8988T (cell line): ENCODE measurements at regions not wholly inside any gene's neighbourhood (a gene's known extent, or its start where the extent isn't known, plus 50 kb on each side); places are given as distances from the start of the nearest gene placed in this dataset.

Experiments used
- DNase-seq: peaks from one replicate; pipeline ENCODE4 v3.0.0; 2011

DNA sequence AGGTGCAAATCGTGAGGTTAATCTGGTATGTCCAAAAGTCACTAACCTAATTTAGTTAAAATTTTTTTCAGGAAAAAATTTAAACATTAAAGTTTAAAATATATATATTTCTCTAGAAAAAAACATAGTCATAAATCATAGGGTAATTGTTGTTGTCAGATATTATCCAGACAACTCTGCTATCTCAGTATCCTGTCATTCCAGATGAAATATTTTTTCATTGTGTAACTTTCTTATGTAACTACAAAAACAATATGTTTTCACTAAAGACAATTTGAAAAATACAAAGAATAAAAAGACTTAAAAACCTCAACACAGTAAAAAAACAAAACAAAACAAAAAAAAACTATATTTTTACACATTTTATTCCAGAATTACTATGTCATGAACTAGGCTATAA, 57.6 kb downstream of the TENT5A start:
- no peak for DNase-seq

DNA sequence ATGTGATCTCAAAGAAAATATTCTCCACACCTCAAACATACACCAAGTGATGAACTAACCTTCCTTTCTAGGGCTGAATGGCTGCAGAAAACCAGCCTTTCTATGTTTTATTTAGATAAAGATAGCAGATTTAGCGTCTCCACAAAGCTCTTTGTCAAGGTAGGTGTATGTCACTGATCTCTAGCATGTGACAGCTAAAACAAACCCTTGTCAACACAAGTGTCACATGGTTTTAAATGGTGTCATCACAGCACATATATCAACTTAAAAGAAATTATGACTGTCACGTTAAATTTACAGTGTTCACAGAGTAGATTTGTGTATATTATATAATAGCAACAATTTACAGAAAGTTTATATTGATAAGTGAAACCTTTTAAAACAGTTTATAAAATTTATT, 58.3 kb downstream of the TENT5A start:
- DNase-seq = no peak

GRCh38 chr6:81693266-81693665, 59.2 kb downstream of the TENT5A start:
- no peak for DNase-seq

GRCh38 chr6:81690073-81690472, 62.4 kb downstream of the TENT5A start:
- no peak for DNase-seq

- no peak for DNase-seq
Measured at GRCh38 chr6:81689580-81689979, 62.9 kb downstream of the TENT5A start.

DNA sequence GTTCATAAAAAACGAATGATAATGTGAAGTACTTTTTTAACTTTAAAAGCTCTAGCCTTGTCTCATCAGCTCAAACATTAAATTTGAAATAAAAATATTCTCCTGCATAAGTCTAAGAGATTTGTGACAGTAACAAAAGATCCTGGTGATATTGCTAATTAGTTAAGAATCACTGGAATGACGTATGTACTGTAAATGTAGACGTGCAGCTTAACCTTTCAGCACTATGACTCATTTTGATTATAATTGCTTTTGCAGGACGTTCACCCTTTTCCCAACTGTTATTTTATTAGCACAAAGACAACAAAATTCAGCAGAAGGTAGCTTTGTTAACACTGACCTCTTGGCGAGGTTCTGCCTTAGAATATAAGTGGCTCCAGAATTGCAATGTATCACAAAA, 68.6 kb downstream of the TENT5A start:
- DNase-seq = no peak

DNA sequence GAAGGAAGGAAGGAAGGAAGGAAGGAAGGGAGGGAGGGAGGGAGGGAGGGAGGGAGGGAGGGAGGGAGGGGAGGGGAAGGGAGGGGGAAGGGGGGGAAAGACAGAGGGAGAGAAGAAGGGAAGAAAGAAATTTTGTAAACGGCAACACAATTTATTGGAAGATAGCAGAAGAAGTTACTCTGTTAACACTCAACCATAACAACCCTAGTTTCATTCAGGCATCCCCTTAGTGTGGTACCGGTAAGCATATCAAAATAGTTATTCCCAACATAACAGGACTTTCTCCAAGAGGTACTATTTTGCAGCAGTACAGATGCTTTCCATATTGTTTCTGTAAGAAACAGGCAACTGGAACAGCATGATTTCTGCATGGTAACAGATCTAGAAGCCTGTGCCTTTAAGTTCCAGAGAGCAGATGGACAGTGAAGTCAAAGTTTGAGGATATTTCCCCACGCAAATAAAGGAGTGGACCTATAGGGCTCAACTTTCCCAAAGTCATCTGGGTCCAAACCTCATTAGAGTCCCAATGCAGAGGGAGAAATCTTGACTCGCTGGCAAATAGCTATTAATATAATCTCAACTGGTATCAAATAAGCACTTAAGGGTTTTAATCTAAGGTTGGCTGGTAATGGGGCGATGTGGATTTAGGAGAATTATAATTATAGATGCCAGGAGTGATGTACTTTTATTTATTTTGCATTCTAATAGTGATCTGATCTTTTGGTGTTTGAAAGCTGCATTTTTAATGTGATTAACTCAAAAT, 69.4 kb downstream of the TENT5A start:
- no peak for DNase-seq

DNA sequence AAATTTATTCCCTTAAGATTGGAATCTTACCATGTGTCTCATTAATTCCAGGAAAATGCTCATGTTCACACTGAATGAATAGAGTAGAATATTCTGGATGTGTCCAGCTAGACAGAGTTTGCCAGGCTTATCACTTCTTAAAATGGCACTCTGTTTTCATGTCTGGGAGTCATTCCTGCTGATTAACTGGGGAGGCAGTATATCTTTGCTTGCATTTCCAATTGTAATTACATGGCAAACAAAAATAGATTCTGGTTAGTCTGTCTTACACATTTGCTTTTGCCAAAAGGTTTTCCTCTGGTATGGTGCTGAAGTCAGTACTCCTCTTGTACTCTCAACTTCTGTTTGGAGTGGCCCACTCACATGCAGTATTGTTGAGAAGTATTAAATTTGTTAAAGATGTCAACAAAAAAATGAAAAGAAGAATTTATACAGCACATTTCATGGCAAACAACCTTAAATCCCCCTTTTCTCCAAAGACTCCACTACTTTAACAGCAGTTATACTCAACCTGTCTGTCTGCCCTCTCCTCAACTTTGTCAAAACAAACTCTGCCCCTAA, 70.2 kb downstream of the TENT5A start:
- no peak for DNase-seq

DNA sequence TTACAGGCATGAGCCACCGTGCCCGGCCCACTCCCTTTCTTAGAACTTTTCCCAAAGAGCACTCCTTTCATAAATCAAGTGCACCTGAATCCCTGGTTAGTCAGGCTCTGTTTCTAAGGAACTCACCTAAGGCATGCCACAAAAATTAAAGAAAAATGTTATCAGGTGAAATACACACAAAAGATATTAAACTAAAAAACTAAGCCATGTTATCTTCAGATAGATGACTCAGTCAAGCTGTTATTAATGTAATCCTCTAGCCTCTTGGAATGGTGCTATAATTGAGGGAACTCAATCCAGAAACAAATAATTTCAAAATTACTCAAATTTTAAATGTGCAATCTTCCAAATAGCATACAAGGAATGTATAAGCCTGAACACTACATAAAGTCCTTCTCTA, 83.0 kb downstream of the TENT5A start:
- DNase-seq = no peak

DNA sequence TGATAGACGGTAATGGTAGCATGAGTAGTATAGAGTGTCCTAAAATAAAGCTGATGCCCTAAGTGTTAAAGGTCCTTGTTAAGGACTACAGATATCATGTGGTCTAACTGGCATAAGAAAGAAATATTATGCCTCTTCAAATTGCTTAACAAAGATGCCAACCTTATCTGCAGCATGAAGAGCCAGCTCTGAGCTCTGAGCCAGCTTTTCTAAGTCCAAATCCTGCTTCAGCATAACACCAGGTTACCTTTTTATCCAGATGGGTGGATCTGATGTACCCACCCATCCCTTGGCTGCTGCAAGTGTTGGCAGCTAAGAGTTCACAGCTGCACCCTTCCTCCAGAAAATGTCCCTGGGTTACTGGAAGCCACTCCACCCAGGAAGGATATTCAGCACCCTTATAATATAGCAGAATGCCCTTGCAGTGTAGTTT, 83.8 kb downstream of the TENT5A start:
- no peak for DNase-seq

DNA sequence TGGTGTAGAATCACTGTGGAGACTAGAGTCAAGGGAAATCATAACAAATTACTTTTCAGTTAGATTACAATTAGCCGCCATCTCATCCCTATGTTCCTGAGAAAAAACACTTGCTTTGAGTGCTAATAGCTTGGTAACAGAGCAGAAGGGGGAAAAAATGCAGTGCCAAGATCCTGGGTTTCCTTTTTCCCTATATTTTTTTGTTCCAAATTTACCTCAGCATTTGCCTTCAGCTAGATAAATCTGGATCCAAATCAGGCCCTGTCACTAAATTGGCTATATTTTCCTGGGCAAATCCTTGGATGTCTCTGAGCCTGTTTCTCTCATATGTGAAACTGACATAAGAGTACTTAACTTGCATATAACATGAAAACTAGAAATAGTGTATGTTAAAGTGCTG, 86.0 kb downstream of the TENT5A start:
- no peak for DNase-seq

DNA sequence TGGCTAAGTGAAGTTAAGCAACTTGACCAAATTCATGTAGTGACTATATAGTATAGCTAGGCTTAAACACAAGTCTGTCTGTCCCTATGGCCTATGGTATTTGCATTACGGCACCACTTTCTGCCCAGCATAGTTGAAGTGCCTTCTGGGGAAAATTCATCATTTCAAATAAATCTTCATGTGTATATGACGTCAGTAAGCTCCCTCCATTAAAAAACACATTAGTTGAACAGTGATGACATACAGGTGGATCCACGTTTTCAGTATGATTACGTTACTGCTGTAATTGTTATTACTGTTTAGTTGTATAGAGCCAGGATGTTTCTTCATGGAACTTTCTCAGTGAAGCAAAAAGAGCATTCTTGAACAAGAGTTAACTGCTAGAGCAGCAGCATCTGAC, 96.2 kb downstream of the TENT5A start:
- no peak for DNase-seq

DNA sequence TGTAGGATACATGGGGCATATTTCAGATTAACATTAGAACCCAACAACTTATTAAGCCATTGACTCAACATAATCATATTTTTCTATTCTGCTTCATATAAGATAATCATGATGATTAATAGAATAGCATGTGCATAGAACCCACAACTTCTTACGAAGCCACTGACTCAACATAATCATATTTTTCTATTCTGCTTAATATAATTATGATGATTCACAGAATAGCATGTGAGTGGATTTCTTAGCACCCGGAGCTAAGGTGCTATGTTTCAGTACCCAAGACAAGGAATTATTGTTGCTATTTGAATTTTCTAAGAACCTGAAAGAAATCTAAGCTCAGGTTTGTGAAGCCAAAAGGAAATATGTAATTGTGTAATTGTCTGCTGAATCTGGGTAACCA, 96.8 kb downstream of the TENT5A start:
- no peak for DNase-seq

DNA sequence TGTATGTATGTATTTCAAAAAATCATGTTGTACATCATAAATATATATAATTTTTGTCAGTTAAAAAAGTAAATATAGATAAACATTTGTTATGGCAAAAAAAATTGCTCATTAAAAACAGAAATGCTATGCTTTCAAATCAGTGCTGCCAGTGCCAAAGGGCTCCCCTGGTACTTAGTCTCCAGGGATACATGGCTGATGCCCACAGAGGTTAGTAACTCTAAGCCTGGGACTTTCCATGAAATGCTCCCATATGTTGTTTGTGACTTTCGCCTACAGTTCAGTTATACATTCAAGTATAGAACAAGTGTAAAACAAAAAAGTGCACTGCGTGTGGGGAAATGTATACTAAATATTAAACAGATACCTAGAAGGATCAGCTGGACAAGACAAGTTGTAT, 104.0 kb downstream of the TENT5A start:
- no peak for DNase-seq

GRCh38 chr6:81643156-81643555, 109.3 kb downstream of the TENT5A start:
- no peak for DNase-seq

DNA sequence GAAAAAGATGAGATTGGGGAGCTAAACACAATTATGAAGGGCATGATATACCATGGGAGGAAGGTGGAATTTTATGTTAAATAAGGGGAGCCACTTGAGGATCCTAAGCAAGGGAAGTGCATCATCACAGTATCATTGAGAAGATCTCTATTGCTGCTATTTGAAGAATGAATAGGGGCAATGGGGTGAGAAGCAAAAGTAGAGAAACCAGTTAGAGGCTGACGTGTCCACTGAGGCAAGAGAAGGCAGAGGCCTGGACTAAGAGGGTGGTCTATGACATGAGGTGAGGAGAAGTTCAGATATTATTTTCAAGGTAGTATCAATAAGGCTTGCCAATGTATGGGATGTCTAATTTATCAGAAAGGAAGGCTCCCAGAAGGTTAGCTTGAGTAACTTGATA, 111.6 kb downstream of the TENT5A start:
- no peak for DNase-seq

DNA sequence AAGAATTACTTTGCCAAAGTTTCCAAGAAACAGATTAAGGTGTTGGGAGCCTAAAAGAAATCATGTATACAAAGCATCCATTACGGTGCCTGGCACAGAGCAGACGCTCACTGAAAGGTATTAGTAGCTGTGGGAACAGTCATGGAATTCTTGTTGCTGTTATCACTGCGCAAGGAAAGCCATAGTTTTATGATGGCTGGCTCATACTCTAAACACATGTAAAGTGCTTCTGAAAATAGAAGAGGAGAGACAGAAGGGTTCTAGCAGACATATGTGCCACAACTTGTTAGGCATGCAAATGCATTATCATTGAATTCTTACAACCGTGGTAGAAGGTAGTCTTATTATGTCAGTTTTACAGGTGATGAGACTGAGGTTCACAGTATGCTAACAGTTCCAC, 112.4 kb downstream of the TENT5A start:
- DNase-seq = no peak

DNA sequence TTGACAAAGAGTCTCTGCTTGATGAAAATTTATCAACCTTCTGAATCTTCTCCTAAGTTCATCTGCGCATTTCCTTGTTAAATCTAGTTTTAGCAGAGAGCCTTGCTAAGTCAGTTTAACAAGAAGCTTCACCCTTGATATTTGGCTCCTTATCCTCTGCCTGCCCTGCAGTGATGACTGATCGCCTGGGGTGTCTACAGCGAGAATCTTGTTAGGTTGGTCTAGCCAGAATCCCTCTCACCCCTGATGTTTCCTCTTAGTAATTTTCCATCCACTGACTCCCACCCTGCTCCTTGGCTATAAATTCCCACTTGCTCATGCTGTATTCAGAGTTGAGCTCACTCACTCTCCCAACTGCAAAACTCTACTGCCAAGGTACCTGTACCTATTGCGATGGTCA, 114.1 kb downstream of the TENT5A start:
- DNase-seq = no peak

DNA sequence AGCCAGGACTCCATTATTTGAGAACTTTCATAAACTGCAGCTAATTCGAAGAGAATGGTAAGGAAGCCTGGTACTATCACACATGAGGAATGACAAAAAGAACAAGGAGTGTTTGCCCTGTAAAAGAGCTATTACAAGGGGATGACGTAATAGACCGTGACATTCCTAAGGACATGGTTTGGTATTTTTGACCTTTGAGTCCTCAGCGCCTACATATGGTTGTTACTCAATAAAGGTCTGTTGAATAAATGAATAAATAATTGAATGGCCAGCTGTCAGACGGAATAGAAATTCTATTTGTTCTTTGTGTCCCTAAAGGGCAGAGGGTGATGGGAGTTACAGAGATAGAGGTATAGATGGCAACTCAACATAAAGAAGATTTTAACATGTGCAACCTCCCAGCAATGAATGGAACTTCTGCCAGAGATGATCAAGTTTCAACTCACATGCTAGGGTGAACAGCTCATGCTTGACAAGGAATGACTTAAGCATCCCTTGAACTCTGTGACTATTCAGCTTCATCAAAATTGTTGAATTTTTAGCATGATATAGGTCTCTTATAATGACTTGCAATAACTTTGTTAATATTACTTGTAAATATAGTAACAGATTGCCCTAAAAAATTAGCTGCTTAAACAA, 115.4 kb downstream of the TENT5A start:
- no peak for DNase-seq

DNA sequence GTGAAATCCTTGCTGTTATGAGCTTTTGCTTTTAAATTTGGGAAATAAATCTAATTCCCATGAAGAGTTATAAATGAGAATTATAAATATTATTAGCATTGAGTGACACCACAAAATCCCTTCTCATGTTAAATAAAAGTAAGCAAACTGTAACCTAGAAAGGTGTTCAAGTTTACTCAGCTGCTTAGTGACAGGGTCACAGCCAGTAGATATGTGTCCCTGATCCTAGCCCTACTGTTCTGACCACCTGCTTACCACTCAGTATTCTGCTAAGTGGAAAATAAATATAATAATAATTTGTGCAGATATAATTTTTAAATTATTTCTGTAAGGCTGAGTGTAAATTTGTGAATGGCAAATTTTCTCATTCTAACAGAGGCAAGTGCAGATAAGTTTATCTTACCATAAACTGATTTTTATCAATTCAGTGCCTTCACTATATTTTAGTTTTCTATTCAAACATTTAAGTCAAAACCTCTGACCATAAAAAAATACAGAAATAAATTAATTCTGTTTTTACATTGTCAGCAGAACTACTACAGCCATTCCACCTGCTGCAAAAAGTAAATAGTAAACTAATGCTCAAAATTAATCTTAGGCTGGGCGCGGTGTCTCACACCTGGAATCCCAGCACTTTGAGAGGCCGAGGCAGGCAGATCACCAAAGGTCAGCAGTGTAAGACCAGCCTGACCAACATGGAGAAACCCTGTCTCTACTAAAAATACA, 118.2 kb downstream of the TENT5A start:
- DNase-seq = no peak

- no peak for DNase-seq
Measured at GRCh38 chr6:81633391-81633790, 119.1 kb downstream of the TENT5A start.

DNA sequence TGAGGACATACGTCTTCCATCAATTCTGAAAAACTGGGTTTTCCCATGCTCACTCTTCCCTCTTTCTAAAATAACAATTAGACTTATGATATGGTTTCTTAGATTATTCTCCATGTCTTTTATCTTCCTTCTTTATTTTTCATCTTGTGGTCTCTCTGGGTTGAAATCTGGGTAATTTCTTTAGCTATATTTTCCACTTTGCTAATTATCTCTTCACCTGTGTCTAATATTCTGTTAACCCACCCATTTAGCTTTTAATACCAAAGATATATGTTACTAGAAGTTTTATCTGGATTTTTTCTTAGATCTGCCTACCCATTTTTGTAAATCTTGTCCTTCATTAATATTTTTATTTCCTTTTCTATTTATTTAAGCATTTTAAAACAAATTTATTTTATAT, 121.8 kb downstream of the TENT5A start:
- DNase-seq = no peak

GRCh38 chr6:81625216-81625615, 127.3 kb downstream of the TENT5A start:
- no peak for DNase-seq

GRCh38 chr6:81624453-81624852, 128.0 kb downstream of the TENT5A start:
- DNase-seq = no peak
